ENCODE measurements at regions not wholly inside any gene's neighbourhood (a gene's known extent, or its start where the extent isn't known, plus 50 kb on each side); places are given as distances from the start of the nearest gene placed in this dataset.

- Histone ChIP-seq H3K27ac (ENCODE audit: low read depth, low read length) (no peak overlapping the region), H3K4me1 (ENCODE audit: control insufficient read depth, insufficient read depth, low read length) (peaks cover 33% of the 10 kb centered on the region), H3K4me3 (ENCODE audit: low read depth, low read length) (no peak overlapping the region), H3K36me3 (ENCODE audit: control insufficient read depth, insufficient read depth, low read length) (no peaks in the 10 kb centered on the region), H3K27me3 (ENCODE audit: control insufficient read depth, insufficient read depth, low read length) (no peaks in the 10 kb centered on the region), H3K9me3 (ENCODE audit: control insufficient read depth, insufficient read depth, low read length) (no peaks in the 10 kb centered on the region)
- peak in 3 of 6 donors; percentile 14 to 86 (median 55) for DNase-seq (ENCODE audit: low read depth in 4 of 6, low spot score in 6 of 6)
- WGBS (ENCODE audit: insufficient coverage) = 59% methylated on average over 24 of the region's 25 CpGs
These were observed 270.7 kb upstream of the C1orf174 start for GRCh38 chr1:4170548-4171340.

DNA sequence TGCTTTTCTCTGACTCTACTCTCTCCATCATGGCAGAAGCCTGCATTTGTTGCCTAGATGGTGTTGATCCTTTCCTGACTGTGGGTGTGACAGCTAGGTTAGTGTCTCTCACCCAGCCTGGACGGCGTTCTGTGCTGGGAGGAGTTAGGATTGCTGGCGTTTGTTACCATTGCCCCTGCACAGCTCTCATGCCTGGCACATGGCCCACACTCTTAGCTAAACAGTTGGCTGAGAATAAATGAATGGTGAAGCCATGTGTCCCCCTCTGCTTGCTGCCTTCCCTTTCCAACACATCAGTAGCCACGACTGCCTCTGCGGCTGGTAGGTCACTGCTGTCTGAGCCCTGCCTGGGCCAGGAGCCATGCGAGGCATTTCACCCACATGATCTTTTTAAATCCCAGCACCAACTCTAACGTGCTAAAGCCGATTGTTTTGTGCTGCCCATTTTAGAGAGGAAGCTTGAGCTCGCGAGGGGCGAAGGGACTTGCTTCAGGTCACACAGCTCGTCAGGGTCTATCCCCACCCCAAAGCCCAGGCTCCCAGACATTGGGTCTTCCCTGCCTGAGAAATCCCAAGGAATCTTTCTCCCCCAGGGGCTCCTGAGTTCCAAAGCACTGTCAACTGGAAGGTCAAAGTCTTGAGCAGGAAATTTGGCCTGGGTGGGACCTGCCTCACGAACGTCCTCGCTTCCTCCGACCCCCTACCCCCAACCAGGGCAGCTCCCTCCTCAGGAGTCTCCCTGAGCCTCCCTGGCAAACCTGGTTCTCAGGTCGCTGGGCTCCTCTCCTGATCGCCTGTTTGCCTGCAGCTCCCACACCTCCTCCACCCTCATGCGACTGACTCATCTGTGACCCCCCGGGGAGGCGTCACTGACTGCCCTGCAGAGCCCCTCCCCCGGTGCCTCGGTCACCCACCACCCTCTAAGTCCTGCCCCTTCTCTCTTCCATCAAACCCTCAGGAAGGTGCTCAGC is 271.7 kb upstream of the C1orf174 start:
- DNase-seq (ENCODE audit: low read depth in 4 of 6, low spot score in 6 of 6) = peak in 3 of 6 donors; percentile 37 to 92 (median 87)
- H3K27me3 ChIP-seq (ENCODE audit: control insufficient read depth, insufficient read depth, low read length) = no peaks in the 10 kb centered on the region
- peaks cover 31% of the 10 kb centered on the region for H3K4me1 ChIP-seq (ENCODE audit: control insufficient read depth, insufficient read depth, low read length)
- H3K36me3 ChIP-seq (ENCODE audit: control insufficient read depth, insufficient read depth, low read length) = no peaks in the 10 kb centered on the region
- WGBS (ENCODE audit: insufficient coverage) = 60% methylated on average over 17 of the region's 23 CpGs
- H3K27ac ChIP-seq (ENCODE audit: low read depth, low read length) = no peak overlapping the region
- no peak overlapping the region for H3K4me3 ChIP-seq (ENCODE audit: low read depth, low read length)
- no peaks in the 10 kb centered on the region for H3K9me3 ChIP-seq (ENCODE audit: control insufficient read depth, insufficient read depth, low read length)

DNA sequence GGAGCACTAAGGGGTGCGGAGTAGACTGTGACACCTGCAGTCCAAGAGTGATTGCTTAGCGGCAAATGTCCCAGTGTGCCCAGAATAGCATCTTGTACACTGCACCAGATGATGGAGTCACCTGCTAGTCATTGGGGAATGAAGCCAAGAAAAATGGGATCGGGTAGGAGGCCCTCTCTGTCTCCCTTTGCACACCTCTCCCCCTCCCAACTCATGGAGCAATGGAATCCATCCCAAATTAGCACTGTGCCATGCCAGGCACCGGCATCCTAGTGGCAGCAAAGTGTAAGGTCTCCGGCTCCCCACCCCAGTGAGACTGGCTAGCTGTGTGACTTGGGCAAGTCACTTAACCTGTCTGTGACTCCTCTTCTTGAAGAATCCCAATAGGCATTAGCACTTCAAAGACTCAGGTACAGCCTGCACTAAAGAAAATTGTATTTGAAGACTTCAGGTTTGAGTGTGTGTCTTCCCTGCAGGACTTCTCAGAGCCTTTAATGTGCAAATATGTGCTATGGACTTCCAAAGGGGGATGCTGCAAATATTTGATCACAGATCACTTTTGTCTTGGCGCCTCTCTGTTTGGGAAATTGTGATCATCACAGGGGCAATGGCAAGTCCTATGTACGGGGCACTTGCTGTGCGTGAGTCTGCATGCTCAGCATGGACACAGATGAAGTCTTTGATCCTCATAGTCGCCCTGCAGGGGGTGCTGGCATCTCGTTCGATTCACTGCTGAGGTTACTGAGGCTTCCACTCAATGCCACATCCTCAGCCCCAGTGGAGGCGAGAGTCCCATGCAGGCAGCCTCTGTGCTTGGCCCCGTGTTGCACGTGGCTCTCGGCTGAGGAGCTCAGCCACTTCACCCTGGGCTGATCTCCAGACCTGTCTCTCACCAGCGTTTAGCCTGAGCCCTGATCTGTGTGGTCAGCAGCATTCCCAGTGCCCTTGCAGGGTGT is 272.9 kb upstream of the C1orf174 start:
- no peaks in the 10 kb centered on the region for H3K27me3 ChIP-seq (ENCODE audit: control insufficient read depth, insufficient read depth, low read length)
- WGBS (ENCODE audit: insufficient coverage) = 57% methylated on average over 15 of the region's 16 CpGs
- H3K36me3 ChIP-seq (ENCODE audit: control insufficient read depth, insufficient read depth, low read length) = no peaks in the 10 kb centered on the region
- peaks cover 26% of the 10 kb centered on the region for H3K4me1 ChIP-seq (ENCODE audit: control insufficient read depth, insufficient read depth, low read length)
- DNase-seq (ENCODE audit: low read depth in 4 of 6, low spot score in 6 of 6) = peak in 2 of 6 donors; percentile 49 to 77
- no peak overlapping the region for H3K4me3 ChIP-seq (ENCODE audit: low read depth, low read length)
- H3K9me3 ChIP-seq (ENCODE audit: control insufficient read depth, insufficient read depth, low read length) = no peaks in the 10 kb centered on the region
- H3K27ac ChIP-seq (ENCODE audit: low read depth, low read length) = no peak overlapping the region

DNA sequence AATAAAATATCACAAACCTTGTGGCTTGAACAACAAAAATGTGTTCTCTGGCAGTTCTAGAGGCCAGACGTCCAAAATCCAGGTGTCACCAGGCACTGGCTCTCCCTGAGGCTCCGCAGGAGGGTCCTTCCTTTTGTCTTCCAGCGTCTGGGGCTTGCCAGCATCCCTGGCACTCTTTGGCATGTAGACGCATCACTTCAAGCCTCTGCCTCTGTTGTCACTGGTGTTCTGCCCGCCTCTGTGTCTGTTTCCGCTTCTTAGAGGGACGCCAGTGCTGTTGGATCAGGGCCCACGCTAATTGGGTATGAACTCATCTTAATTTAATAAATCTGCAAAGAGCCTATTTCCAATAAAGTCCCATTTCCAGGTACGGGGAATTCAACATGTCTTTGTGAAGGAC is 273.7 kb upstream of the C1orf174 start:
- Histone ChIP-seq H3K9me3 (ENCODE audit: control insufficient read depth, insufficient read depth, low read length) (no peaks in the 10 kb centered on the region), H3K36me3 (ENCODE audit: control insufficient read depth, insufficient read depth, low read length) (no peaks in the 10 kb centered on the region), H3K27ac (ENCODE audit: low read depth, low read length) (no peak overlapping the region), H3K4me3 (ENCODE audit: low read depth, low read length) (no peak overlapping the region), H3K27me3 (ENCODE audit: control insufficient read depth, insufficient read depth, low read length) (no peaks in the 10 kb centered on the region), H3K4me1 (ENCODE audit: control insufficient read depth, insufficient read depth, low read length) (peaks cover 26% of the 10 kb centered on the region)
- peak in 2 of 6 donors; percentile 40 to 62 for DNase-seq (ENCODE audit: low read depth in 4 of 6, low spot score in 6 of 6)
- 52% methylated on average over 9 of the region's 9 CpGs for WGBS (ENCODE audit: insufficient coverage)

GRCh38 chr1:4174291-4175200 is 274.5 kb upstream of the C1orf174 start:
- peaks cover 26% of the 10 kb centered on the region for H3K4me1 ChIP-seq (ENCODE audit: control insufficient read depth, insufficient read depth, low read length)
- DNase-seq (ENCODE audit: low read depth in 4 of 6, low spot score in 6 of 6) = no peak
- WGBS (ENCODE audit: insufficient coverage) = 96% methylated on average over 17 of the region's 21 CpGs

DNA sequence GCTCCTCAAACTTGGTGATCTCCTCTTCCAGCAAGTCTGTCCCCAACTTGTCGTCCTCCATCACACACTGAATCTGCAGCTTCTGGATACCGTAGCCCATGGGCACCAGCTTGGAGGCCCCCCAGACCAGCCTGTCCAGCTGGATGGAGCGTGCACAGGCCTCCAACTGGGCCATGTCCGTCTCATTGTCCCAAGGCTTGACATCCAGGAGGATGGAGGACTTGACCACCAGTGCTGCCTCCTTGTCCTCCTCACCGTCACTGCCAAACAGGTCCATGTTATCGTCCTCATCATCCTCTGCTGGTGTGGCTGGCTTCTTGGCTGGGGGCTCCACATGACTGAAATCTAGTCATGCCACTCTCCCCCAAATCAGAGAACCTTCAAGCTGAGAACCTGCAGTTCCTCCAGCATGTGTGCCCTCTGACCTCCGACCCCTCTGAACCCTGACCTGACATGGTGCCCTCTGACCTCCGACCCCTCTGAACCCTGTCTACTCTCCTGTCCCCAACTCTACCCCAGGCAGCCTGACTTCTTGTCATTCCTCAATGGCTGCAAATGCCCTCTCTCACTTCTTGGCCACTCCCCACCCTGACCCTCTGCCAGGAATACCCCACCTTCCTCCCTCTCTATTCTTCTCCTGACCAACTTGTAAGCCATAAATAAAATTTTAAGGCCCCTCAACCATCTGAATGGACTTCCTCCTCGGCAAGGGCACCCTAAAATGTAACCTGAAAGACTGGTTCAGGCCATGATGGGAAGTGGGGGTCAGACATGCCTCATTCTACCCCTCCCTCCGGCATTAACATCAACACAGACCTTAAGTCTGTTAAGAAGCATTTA is 275.7 kb upstream of the C1orf174 start:
- 84% methylated on average over 10 of the region's 10 CpGs for WGBS (ENCODE audit: insufficient coverage)
- no peak overlapping the region for H3K27ac ChIP-seq (ENCODE audit: low read depth, low read length)
- no peak for DNase-seq (ENCODE audit: low read depth in 4 of 6, low spot score in 6 of 6)
- peaks cover 21% of the 10 kb centered on the region for H3K4me1 ChIP-seq (ENCODE audit: control insufficient read depth, insufficient read depth, low read length)
- H3K4me3 ChIP-seq (ENCODE audit: low read depth, low read length) = no peak overlapping the region
- H3K36me3 ChIP-seq (ENCODE audit: control insufficient read depth, insufficient read depth, low read length) = no peaks in the 10 kb centered on the region
- H3K27me3 ChIP-seq (ENCODE audit: control insufficient read depth, insufficient read depth, low read length) = no peaks in the 10 kb centered on the region
- H3K9me3 ChIP-seq (ENCODE audit: control insufficient read depth, insufficient read depth, low read length) = no peaks in the 10 kb centered on the region

More at GRCh38 chr1:4174291-4175200, 274.5 kb upstream of the C1orf174 start:
- Histone ChIP-seq H3K4me3 (ENCODE audit: low read depth, low read length) (no peak overlapping the region), H3K9me3 (ENCODE audit: control insufficient read depth, insufficient read depth, low read length) (no peaks in the 10 kb centered on the region), H3K27me3 (ENCODE audit: control insufficient read depth, insufficient read depth, low read length) (no peaks in the 10 kb centered on the region), H3K36me3 (ENCODE audit: control insufficient read depth, insufficient read depth, low read length) (no peaks in the 10 kb centered on the region), H3K27ac (ENCODE audit: low read depth, low read length) (no peak overlapping the region)

DNA sequence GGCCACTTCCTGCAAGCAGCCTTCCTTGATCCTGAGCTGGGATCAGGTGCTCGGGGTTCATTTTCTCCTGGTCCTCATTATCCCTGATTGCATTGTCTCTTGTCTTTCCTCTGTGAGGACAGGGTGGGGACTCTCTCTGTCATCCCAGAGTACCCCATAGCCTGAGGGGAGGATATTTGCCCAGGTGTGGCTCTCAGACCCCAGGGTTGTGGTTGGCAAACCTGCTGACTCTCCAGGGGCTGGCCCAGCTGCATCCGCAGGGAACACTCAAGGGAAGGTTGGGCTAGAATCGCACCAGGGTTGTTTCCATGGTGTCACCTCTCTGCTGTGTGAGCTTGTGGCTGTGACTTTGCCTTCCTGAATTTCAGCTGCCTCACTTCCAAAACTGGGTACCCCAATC is 276.8 kb upstream of the C1orf174 start:
- Histone ChIP-seq H3K9me3 (ENCODE audit: control insufficient read depth, insufficient read depth, low read length) (no peaks in the 10 kb centered on the region), H3K4me3 (ENCODE audit: low read depth, low read length) (no peak overlapping the region), H3K36me3 (ENCODE audit: control insufficient read depth, insufficient read depth, low read length) (no peaks in the 10 kb centered on the region), H3K4me1 (ENCODE audit: control insufficient read depth, insufficient read depth, low read length) (peaks cover 11% of the 10 kb centered on the region), H3K27me3 (ENCODE audit: control insufficient read depth, insufficient read depth, low read length) (no peaks in the 10 kb centered on the region), H3K27ac (ENCODE audit: low read depth, low read length) (no peak overlapping the region)
- DNase-seq (ENCODE audit: low read depth in 4 of 6, low spot score in 6 of 6) = no peak
- WGBS (ENCODE audit: insufficient coverage) = 72% methylated on average over 2 of the region's 3 CpGs

Measured in spinal cord (tissue), 9 donors.